Lung microvascular endothelial cell (primary cell): ENCODE measurements at regions not wholly inside any gene's neighbourhood (a gene's known extent, or its start where the extent isn't known, plus 50 kb on each side); places are given as distances from the start of the nearest gene placed in this dataset.
A peak's percentile ranks its signal among the peaks of the same experiment; 100 is the strongest.

Experiments used
- DNase-seq, 2 donors: peaks; one replicate each; pipeline versions ENCODE4 v3.0.0 to v3.0.0-alpha.2; 2010; ENCODE audit warnings: low read depth in 2 of 2

- DNase-seq, result no peak
These were observed 50.3 kb upstream of the TCF12 start for GRCh38 chr15:56868170-56868569.

- peak in 1 of 2 donors; percentile 27 for DNase-seq
These were observed 51.6 kb upstream of the TCF12 start for GRCh38 chr15:56866803-56867202.

- no peak for DNase-seq
These were observed 60.6 kb upstream of the TCF12 start for GRCh38 chr15:56857828-56858227.

- no peak for DNase-seq
These were observed 61.5 kb upstream of the TCF12 start for GRCh38 chr15:56856934-56857333.

- DNase-seq, result peak in 1 of 2 donors; percentile 21
These were observed 73.6 kb upstream of the TCF12 start for GRCh38 chr15:56844892-56845291.

- DNase-seq, result no peak
These were observed 74.0 kb upstream of the TCF12 start for GRCh38 chr15:56844471-56844870.

- no peak for DNase-seq
These were observed 78.8 kb upstream of the TCF12 start for GRCh38 chr15:56839641-56840040.

- no peak for DNase-seq
These were observed 79.3 kb upstream of the TCF12 start for GRCh38 chr15:56839099-56839498.

- no peak for DNase-seq
These were observed 80.4 kb upstream of the TCF12 start for GRCh38 chr15:56838085-56838484.

GRCh38 chr15:56837273-56837672, 81.2 kb upstream of the TCF12 start:
- no peak for DNase-seq

GRCh38 chr15:56835718-56836171, 82.7 kb upstream of the TCF12 start:
- peak; percentile 42 to 90 for DNase-seq

GRCh38 chr15:56832125-56832524, 86.3 kb upstream of the TCF12 start:
- DNase-seq, result peak in 1 of 2 donors; percentile 29

GRCh38 chr15:56831467-56832005, 86.9 kb upstream of the TCF12 start:
- no peak for DNase-seq

GRCh38 chr15:56824175-56824574, 90.9 kb upstream of the ZNF280D start:
- no peak for DNase-seq

GRCh38 chr15:56821721-56822425, 88.6 kb upstream of the ZNF280D start:
- DNase-seq, result peak; percentile 82 to 85

GRCh38 chr15:56820333-56820732, 87.0 kb upstream of the ZNF280D start:
- no peak for DNase-seq

- DNase-seq, result peak; percentile 54 to 68
These were observed 84.2 kb upstream of the ZNF280D start for GRCh38 chr15:56817321-56818080.

GRCh38 chr15:56816781-56817180, 83.5 kb upstream of the ZNF280D start:
- no peak for DNase-seq

- DNase-seq, result peak; percentile 91 to 93
These were observed 81.9 kb upstream of the ZNF280D start for GRCh38 chr15:56815247-56815646.

- peak; percentile 39 to 54 for DNase-seq
These were observed 81.1 kb upstream of the ZNF280D start for GRCh38 chr15:56814429-56814828.

GRCh38 chr15:56813995-56814394, 80.7 kb upstream of the ZNF280D start:
- DNase-seq, result no peak

GRCh38 chr15:56812961-56813360, 79.7 kb upstream of the ZNF280D start:
- peak; percentile 19 to 48 for DNase-seq

GRCh38 chr15:56812221-56812620, 78.9 kb upstream of the ZNF280D start:
- no peak for DNase-seq
